Right renal pelvis (tissue), 4 donors: ENCODE measurements at regions not wholly inside any gene's neighbourhood (a gene's known extent, or its start where the extent isn't known, plus 50 kb on each side); places are given as distances from the start of the nearest gene placed in this dataset.
"Not testable (repeated sequence)": the region's sequence is repeated elsewhere in the genome, so short reads cannot be mapped to it uniquely, and the experiment has no call there.

Source experiments
- DNase-seq, 4 donors: peaks; one replicate each; pipeline ENCODE4 v3.0.0-alpha.2; 2013; ENCODE audit warnings: low read depth in 4 of 4, low spot score in 3 of 4, missing footprints in 1 of 4

DNA sequence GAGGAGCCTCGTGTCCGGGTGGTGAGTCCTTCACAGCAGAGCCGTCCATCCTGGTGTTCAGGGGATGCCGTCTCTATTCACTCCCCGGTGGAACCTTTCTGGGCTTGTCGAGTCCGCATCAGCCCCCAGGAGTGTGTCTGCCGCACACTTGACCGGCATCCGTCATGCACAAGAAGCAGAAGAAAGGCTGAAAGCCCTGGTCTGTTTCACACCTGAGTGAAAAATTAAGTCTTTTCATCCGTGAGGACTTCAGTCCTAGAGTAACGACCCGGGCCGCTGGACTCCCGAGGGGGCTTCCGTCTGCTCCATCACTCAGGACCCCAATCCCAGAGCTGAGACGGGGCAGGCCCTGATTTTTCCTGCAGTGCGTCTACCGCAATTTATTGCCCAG is 332.2 kb downstream of the ADGRD1 start:
- not testable (repeated sequence) for DNase-seq

DNA sequence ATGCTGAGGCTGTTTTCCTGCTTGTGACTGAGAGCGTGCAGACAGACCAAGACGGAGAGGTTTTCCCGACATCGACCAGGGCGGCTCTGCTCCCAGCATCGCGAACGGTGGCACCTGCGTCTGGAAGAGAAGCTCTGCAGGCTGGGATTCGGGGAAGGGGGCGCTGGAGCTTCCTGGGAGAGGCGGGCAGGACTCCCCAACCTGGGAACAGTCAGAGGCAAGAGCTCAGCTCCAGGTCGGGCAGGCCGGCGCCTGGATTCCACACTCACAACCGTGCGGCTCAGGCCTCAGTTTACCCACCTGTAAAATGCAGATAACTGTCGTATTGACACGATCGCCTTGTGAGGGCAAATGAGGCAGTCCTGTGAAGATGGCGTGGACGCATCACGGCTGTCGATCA is 332.6 kb downstream of the ADGRD1 start:
- not testable (repeated sequence) for DNase-seq

- no peak for DNase-seq
Measured at GRCh38 chr12:131287015-131287937, 333.6 kb downstream of the ADGRD1 start.

DNA sequence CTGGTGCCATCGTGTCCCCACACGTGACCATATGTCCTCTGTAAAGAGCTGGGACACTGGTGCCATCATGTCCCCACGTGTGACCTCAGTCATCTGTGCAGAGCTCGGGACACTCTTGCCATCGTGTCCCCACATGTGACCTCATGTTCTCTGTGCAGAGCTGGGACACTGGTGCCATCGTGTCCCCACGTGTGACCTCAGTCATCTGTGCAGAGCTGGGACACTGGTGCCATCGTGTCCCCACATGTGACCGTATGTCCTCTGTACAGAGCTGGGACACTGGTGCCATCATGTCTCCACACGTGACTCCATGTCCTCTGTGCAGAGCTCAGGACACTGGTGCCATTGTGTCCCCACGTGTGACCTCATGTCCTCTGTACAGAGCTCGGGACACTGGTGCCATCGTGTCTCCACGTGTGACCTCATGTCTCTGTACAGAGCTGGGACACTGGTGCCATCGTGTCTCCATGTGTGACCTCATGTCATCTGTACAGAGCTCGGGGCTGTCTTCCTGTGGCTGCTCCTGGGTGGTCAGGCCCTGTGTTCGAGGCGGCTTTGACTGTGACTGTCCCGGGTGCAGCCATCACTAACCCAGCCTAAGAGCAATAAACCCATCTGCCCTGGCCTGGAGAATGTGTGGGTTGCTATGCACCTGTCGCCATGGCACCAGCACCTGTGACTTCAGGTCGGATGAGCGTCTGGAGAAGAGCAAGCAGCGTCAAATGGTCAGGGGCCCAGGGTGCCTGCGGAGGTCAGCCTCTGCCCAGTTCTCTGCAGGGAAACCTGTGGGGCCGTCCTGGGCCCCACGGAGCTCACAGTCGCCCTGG is 334.4 kb downstream of the ADGRD1 start:
- DNase-seq, result no peak

DNA sequence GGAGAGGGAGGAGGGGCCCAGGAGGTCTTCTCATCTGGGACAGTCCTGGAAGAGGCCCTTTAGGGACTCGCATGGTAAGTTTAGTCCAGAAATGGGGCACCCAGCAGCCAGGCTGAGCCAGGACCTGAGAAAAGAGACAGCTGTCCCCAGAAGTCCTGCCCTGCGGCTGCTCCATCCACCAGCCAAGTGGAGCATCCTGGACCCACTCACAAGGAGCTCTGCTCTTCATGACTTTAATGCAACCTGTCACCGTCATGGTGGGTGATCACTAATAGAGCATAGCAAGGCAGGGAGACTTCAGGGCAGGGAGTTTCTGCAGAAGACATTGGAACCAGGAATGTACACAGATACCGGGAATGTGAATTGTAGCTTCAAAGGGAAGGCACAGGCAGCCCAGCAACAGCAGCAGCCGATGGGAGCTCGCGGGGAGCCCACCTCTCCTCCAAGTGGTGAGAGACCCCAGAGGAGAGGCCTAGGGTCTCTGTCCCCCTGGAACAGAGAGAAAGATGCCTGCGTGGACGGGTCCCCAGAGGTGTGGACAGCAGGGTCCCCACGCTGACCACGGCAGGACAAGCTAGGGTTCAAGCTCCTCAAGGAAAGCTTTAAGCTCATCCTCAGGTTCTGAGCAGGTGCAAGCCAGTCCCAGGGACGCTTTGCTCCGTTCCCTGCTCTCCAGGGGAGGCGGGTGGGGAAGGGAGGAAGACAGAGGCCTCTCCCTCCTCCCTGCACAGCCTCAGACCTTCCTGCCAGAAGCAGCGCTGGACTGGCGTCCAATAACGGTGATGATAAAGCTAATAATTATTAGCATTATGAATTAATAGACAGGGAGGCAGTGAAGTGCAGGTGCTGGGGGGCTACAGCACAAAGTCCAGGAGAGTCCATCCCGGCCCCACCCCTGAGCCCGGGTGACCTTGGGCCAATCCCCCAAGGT is 335.3 kb downstream of the ADGRD1 start:
- not testable (repeated sequence) for DNase-seq

DNA sequence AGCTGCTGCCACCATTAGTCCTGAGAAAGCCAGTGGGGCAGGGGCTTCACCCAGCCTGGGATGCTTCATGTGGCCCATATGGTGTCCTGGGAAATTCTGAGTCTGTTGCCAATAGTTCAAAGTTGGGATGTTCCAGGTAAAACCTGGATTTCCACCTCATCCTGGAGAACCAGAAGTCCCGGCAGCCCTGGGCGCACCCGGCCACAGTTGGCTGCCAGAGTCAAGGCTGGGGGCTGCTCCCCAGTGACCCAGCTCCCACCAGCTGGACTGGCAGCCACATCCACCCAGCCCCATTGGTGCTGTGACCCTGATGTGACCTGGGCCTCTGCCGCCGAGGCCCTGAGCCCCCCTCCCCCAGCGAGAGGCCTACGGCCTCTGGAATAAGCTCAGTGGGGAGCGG is 336.1 kb downstream of the ADGRD1 start:
- not testable (repeated sequence) for DNase-seq

DNA sequence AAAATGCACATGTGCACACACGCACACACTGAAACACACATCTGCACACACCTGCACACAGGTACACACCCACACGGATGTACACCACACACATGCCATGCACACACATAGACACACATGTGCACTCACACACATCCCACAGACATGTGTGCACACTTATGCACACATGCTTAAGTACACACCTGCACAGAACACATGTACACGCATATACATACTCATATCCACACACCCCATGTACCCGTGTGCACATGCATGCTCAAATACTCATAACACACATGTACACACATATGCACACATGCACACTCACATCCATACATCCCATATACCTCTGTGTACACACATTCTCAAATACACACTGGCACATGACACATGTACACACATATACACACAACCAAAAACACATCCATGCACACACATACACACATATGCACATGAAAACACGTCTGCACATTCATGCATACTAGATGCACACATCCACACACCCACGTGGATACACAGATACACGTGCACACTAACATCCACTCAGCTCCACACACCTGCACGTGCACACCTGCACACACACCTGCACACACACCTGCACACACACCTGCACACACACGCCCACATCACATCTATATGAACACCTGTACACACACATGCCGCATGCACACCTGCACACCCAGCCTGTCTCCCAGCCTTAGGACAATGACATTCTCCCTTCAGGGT is 336.7 kb downstream of the ADGRD1 start:
- no peak for DNase-seq

- DNase-seq, result not testable (repeated sequence)
Measured at GRCh38 chr12:131293071-131294015, 339.6 kb downstream of the ADGRD1 start.

DNA sequence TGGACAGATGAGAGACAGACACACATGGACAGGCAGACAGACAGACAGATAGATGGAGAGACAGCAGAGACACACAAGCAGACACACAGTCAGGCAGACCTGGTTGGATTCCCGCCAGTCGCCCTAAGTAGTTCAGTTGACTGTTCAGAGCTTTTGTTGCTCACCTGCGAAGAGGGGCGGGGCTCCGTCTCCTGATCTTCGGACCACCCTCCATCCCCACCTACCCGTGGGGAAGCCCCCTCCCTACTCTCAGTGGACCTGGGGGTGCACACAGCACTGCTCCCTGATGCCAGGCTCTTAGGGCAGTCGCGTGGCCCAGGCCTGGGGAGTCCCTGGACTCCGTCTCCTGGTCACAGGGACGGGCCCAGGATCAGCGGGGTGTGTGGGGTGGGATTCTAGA is 341.0 kb downstream of the ADGRD1 start:
- not testable (repeated sequence) for DNase-seq

GRCh38 chr12:131295117-131295516 is 341.4 kb downstream of the ADGRD1 start:
- not testable (repeated sequence) for DNase-seq

DNA sequence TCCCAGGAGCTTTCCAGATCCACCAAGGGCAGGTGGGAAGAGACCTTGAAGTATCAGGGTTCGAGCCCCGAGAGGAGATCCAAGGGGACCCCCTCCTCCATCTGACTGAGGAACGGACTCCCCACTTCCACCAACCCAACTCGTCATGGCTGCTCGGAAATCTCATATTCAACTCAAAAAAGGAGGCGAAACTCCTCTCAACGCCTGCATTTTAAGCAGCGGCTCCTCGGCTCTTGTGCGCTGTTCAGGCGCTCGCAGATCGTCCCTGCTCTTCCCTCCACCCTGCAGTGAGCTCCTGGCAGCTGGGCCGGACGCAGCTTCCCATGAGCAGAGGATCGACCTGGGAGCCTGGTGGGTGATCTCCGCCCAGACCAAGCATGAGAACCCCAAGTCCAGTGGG is 341.9 kb downstream of the ADGRD1 start:
- DNase-seq, result not testable (repeated sequence)

DNA sequence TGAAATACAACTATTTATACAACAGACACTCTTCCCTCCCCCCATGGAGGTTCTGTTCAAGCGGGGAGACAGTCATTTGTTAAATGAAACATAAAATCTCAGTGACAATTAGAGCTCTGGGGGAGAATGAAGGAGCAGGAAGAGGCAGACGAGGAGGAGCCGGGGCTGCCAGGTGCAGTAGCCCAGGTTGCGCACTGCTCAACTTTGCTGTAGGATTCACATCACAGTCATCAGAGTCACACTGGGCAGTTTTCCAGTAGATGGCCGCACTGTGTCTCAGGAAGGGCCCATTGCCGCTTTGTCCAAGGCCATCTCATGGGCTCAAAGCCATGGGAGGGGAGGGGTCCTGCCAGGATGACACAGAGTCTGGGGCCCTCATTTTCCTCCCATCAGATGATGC is 342.4 kb downstream of the ADGRD1 start:
- not testable (repeated sequence) for DNase-seq

- not testable (repeated sequence) for DNase-seq
Measured at GRCh38 chr12:131296651-131297050, 342.9 kb downstream of the ADGRD1 start.

GRCh38 chr12:131298526-131299369 is 345.0 kb downstream of the ADGRD1 start:
- not testable (repeated sequence) for DNase-seq

GRCh38 chr12:131299370-131299701 is 345.6 kb downstream of the ADGRD1 start:
- DNase-seq, result not testable (repeated sequence)

DNA sequence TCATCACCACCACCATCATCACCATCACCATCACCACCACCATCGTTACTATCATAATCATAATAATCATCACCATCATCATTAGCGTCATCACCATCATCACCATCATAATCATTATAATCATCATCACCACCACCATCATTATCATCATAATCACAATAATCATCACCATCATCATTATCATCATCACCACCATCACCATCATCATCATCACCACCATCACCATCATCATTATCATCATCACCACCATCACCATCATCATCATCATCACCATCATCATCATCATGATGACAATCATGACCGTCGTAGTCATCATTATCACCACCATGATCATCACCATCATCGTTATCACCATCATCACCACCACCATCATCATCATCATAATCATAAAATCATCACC is 349.9 kb downstream of the ADGRD1 start:
- not testable (repeated sequence) for DNase-seq

GRCh38 chr12:131304642-131305041 is 350.9 kb downstream of the ADGRD1 start:
- DNase-seq, result not testable (repeated sequence)

DNA sequence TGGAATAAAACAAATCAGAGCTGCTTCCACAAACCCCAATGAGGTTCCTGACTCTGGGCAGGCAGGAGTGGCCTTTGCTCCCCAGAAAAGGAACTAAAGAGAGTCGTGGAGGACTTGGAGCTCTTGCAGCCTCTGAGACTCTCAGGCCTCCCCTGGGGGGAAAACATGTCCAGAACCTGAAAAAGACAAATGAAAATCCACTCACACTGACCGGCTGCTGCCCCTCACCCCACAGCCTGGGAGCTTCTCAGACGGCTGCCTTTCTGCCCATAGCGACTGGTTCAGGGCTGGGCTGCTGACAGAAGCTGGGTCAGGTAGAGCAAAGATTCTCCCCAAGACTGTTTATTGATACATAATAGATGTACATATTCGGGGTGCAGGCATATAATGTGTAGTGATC is 356.0 kb downstream of the ADGRD1 start:
- DNase-seq, result no peak
